B cell (primary cell): ENCODE measurements at regions not wholly inside any gene's neighbourhood (a gene's known extent, or its start where the extent isn't known, plus 50 kb on each side); places are given as distances from the start of the nearest gene placed in this dataset.

ENCODE experiments used
- ATAC-seq: fragments of 200-7000 bp; cut with Tn5 transposase; one replicate; pipeline ENCODE4 v1.10.0; 2021; ENCODE audit warnings: low read depth, mild to moderate bottlenecking, moderate number of reproducible peaks, moderate library complexity
- CTCF ChIA-PET: fragments of 350-600 bp; sonication (Branson Sonifier 250); formaldehyde crosslinking; loops from one replicate; lab custom pipeline; 2021; ENCODE audit warnings: antibody characterized with exemption, inconsistent platforms; lab: Charles Lee
- POLR2A ChIA-PET: fragments of 350-600 bp; sonication (Branson Sonifier 250); formaldehyde crosslinking; loops from one replicate; lab custom pipeline; 2021; ENCODE audit warnings: antibody characterized with exemption; lab: Charles Lee
- DNase-seq: peaks from one replicate; pipeline ENCODE4 v3.0.0; 2013
- H2AFZ ChIP-seq: 2 replicates; pipeline ENCODE4 v1.6.1; 2012; ENCODE audit warnings: mild to moderate bottlenecking, low read depth, low read length; ENCODE audit not compliant: insufficient read depth, poor library complexity, severe bottlenecking
- H3K27ac ChIP-seq, 2 donors: 1 replicate in 1 of 2; 2 replicates in 1 of 2; pipeline ENCODE4 v1.5.1; 2012 to 2013; ENCODE audit warnings: low read length in 2 of 2, mild to moderate bottlenecking in 2 of 2, moderate library complexity in 1 of 2
- H3K27me3 ChIP-seq, 4 experiments: fragments of 200-600 bp in 1 of 4; sonication (generic) in 1 of 4; replicated peaks in 1 of 4; 1 replicate in 2 of 4; 2 replicates in 2 of 4; pipeline versions ENCODE4 v1.6.1 to v1.7.0; 2013 to 2016; ENCODE audit warnings: low read length in 3 of 4, mild to moderate bottlenecking in 2 of 4, mixed read lengths in 1 of 4, moderate library complexity in 1 of 4; ENCODE audit not compliant: insufficient read depth in 4 of 4, control insufficient read depth in 3 of 4; ENCODE audit errors: control extremely low read depth in 1 of 4
- H3K36me3 ChIP-seq, 2 experiments: replicated peaks in 1 of 2; 1 replicate in 1 of 2; 2 replicates in 1 of 2; pipeline versions ENCODE4 v1.6.1 to v1.7.1; 2013; ENCODE audit warnings: low read length in 1 of 2; ENCODE audit not compliant: insufficient read depth in 2 of 2, control insufficient read depth in 1 of 2; ENCODE audit errors: control extremely low read depth in 1 of 2, extremely low read depth in 1 of 2
- H3K4me1 ChIP-seq, 2 donors: fragments of 200-600 bp in 1 of 2; sonication (generic) in 1 of 2; 1 replicate in 1 of 2; 2 replicates in 1 of 2; pipeline versions ENCODE4 v1.5.1 to v1.6.1; 2013 to 2017; ENCODE audit warnings: low read length in 2 of 2; ENCODE audit not compliant: control insufficient read depth in 2 of 2, insufficient read depth in 2 of 2
- H3K4me2 ChIP-seq: replicated peaks from 2 replicates; pipeline ENCODE3; 2012; ENCODE audit warnings: mild to moderate bottlenecking, low read depth, low read length; ENCODE audit not compliant: poor library complexity, severe bottlenecking
- H3K4me3 ChIP-seq, 5 experiments: fragments of 200-600 bp in 1 of 5; sonication (generic) in 1 of 5; 1 replicate in 3 of 5; 2 replicates in 2 of 5; pipeline versions ENCODE4 v1.5.1 to v1.7.0; 2011 to 2016; ENCODE audit warnings: low read length in 4 of 5, mild to moderate bottlenecking in 4 of 5, low read depth in 2 of 5, control low read depth in 1 of 5, moderate library complexity in 1 of 5; ENCODE audit not compliant: insufficient read depth in 1 of 5; ENCODE audit errors: control extremely low read depth in 1 of 5, extremely low read depth in 1 of 5
- H3K79me2 ChIP-seq: fragments of 200-600 bp; sonication (generic); one replicate; pipeline ENCODE4 v1.6.0; 2016; ENCODE audit warnings: low read length; ENCODE audit not compliant: control insufficient read depth, insufficient read depth
- H3K9ac ChIP-seq: fragments of 200-600 bp; sonication (generic); 2 replicates; pipeline ENCODE4 v1.6.1; 2017; ENCODE audit warnings: mild to moderate bottlenecking, low read length, moderate library complexity
- H3K9me3 ChIP-seq, 3 donors: one replicate each; pipeline versions ENCODE4 v1.6.1 to v1.7.1; 2013; ENCODE audit warnings: low read length in 2 of 3; ENCODE audit not compliant: control insufficient read depth in 2 of 3, insufficient read depth in 1 of 3; ENCODE audit errors: control extremely low read depth in 1 of 3
- H4K20me1 ChIP-seq: 2 replicates; pipeline ENCODE4 v1.6.0; 2012; ENCODE audit warnings: mild to moderate bottlenecking, low read length; ENCODE audit not compliant: insufficient read depth, control insufficient read depth, poor library complexity, severe bottlenecking
- H3K27ac Mint-ChIP-seq: one replicate; pipeline ENCODE4 v1.8.0; 2021; ENCODE audit warnings: mixed read lengths
- H3K27me3 Mint-ChIP-seq: one replicate; pipeline ENCODE4 v1.8.0; 2021; ENCODE audit warnings: mixed read lengths
- H3K4me1 Mint-ChIP-seq: one replicate; pipeline ENCODE4 v1.8.0; 2021; ENCODE audit warnings: mixed read lengths
- H3K4me3 Mint-ChIP-seq: one replicate; pipeline ENCODE4 v1.8.0; 2021; ENCODE audit warnings: mixed read lengths
- H3K9me3 Mint-ChIP-seq: one replicate; pipeline ENCODE4 v1.8.0; 2022; ENCODE audit warnings: mixed read lengths; ENCODE audit not compliant: insufficient read depth
- CTCF ChIP-seq: fragments of 200-600 bp; IDR thresholded peaks from one replicate; pipeline ENCODE4 v1.8.0; 2022; ENCODE audit warnings: antibody characterized with exemption, mild to moderate bottlenecking
- EZH2 ChIP-seq: IDR thresholded peaks from 2 replicates; pipeline ENCODE4 v1.6.1; 2012; ENCODE audit warnings: borderline replicate concordance, low read depth, mild to moderate bottlenecking, moderate library complexity, low read length; ENCODE audit not compliant: insufficient read depth, poor library complexity, severe bottlenecking
- WGBS: methylation state at CpG from one replicate; pipeline ENCODE4 v1.1.5; 2013; ENCODE audit warnings: missing lambda C conversion rate; ENCODE audit not compliant: insufficient coverage; 5-methylcytosine and 5-hydroxymethylcytosine counted together
- intact Hi-C: fragments of 100-400 bp; cut with micrococcal nuclease; formaldehyde crosslinking; loops from one replicate; pipeline ENCODE4 v1.10.0; 2022

GRCh38 chr13:106756446-106756845, 188.5 kb upstream of the ARGLU1 start:
- Mint-ChIP-seq H3K4me3 (no peak overlapping the region), H3K9me3 (no peaks in the 10 kb centered on the region), H3K27me3 (no peaks in the 10 kb centered on the region), H3K27ac (no peak overlapping the region), H3K4me1 (no peaks in the 10 kb centered on the region)
- ATAC-seq (no peak), DNase-seq (no peak)
- Histone ChIP-seq H3K4me2 (no peak overlapping the region), H3K9me3 (peaks cover 0 to 7% (median 0%) of the 10 kb centered on the region in 3 donors), H3K27me3 (no peaks in the 10 kb centered on the region), H2AFZ (no peak overlapping the region), H3K79me2 (no peaks in the 10 kb centered on the region), H3K4me3 (no peak overlapping the region), H3K27ac (no peak overlapping the region), H3K9ac (no peak overlapping the region), H4K20me1 (no peaks in the 10 kb centered on the region), H3K36me3 (no peaks in the 10 kb centered on the region), H3K4me1 (no peaks in the 10 kb centered on the region)
- intact Hi-C loops, result no loop called here
- CTCF ChIA-PET, result interaction anchor here (1.5 kb wide), 1 partner anchor 9 kb away, joined by 3 read pairs; no protein-coding TSS in a partner anchor
- no peak for TF ChIP-seq CTCF
- TF ChIP-seq EZH2, result no peak
- POLR2A ChIA-PET, result no interaction called here
- WGBS, result 94% methylated on average over 6 of the region's 8 CpGs

DNA sequence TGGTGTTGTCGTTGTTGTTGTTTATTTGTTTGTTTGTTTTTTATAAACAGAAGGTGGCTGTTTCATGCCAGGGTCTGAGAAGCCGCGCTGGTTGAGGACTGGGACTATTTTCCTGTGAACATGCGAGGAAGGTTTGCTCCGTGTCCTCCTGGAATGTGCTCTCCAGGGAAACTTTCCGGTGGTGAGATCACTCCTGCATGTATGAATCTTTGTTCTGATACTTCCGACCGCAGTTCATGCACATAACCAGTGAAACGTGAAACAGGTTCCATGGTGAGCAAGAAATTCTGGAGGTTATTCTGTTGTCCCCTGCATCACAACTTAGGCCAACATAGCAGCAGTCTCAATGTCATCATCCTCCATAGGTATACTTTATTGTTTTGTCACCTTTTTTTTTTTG, 187.6 kb upstream of the ARGLU1 start:
- H4K20me1 ChIP-seq, result no peaks in the 10 kb centered on the region
- no peak overlapping the region for H3K4me3 Mint-ChIP-seq
- no peak overlapping the region for H3K27ac ChIP-seq
- intact Hi-C loops, result no loop called here
- H3K4me1 ChIP-seq, result no peaks in the 10 kb centered on the region
- H3K9ac ChIP-seq, result no peak overlapping the region
- DNase-seq, result no peak
- H3K9me3 Mint-ChIP-seq, result no peaks in the 10 kb centered on the region
- peaks cover 0 to 7% (median 0%) of the 10 kb centered on the region in 3 donors for H3K9me3 ChIP-seq
- no peaks in the 10 kb centered on the region for H3K27me3 Mint-ChIP-seq
- POLR2A ChIA-PET, result no interaction called here
- no peaks in the 10 kb centered on the region for H3K4me1 Mint-ChIP-seq
- no peak for TF ChIP-seq CTCF
- TF ChIP-seq EZH2, result no peak
- no peak overlapping the region for H2AFZ ChIP-seq
- H3K27ac Mint-ChIP-seq, result no peak overlapping the region
- WGBS, result 96% methylated on average over 9 of the region's 9 CpGs
- H3K36me3 ChIP-seq, result no peaks in the 10 kb centered on the region
- H3K79me2 ChIP-seq, result no peaks in the 10 kb centered on the region
- CTCF ChIA-PET, result interaction anchor here (1.5 kb wide), 1 partner anchor 10 kb away, joined by 3 read pairs; no protein-coding TSS in a partner anchor
- H3K27me3 ChIP-seq, result peaks cover 0 to 3% (median 0%) of the 10 kb centered on the region in 4 experiments
- no peak for ATAC-seq
- H3K4me3 ChIP-seq, result no peak overlapping the region
- no peak overlapping the region for H3K4me2 ChIP-seq
